ENCODE measurements at regions not wholly inside any gene's neighbourhood (a gene's known extent, or its start where the extent isn't known, plus 50 kb on each side); places are given as distances from the start of the nearest gene placed in this dataset.

- H3K27ac ChIP-seq = no peak overlapping the region
- TF ChIP-seq CTCF (conservative IDR thresholded peaks at IDR 0.05) = no peak
Measured at GRCh38 chr1:208683141-208683540, 439.0 kb upstream of the PLXNA2 start.

GRCh38 chr1:208684192-208684591 is 440.0 kb upstream of the PLXNA2 start:
- no peak overlapping the region for H3K27ac ChIP-seq
- TF ChIP-seq CTCF (conservative IDR thresholded peaks at IDR 0.05) = no peak

- H3K27ac ChIP-seq = no peak overlapping the region
- TF ChIP-seq CTCF (conservative IDR thresholded peaks at IDR 0.05) = no peak
Measured at GRCh38 chr1:208686592-208686991, 442.4 kb upstream of the PLXNA2 start.

GRCh38 chr1:208688656-208689315 is 444.6 kb upstream of the PLXNA2 start:
- TF ChIP-seq CTCF (conservative IDR thresholded peaks at IDR 0.05) = no peak
- no peak overlapping the region for H3K27ac ChIP-seq

- no peak for TF ChIP-seq CTCF (conservative IDR thresholded peaks at IDR 0.05)
- H3K27ac ChIP-seq = no peak overlapping the region
Measured at GRCh38 chr1:208691012-208691411, 446.8 kb upstream of the PLXNA2 start.

- no peak overlapping the region for H3K27ac ChIP-seq
- TF ChIP-seq CTCF (conservative IDR thresholded peaks at IDR 0.05) = no peak
Measured at GRCh38 chr1:208709981-208710380, 465.8 kb upstream of the PLXNA2 start.

GRCh38 chr1:208714323-208714722 is 470.1 kb upstream of the PLXNA2 start:
- H3K27ac ChIP-seq = no peak overlapping the region
- no peak for TF ChIP-seq CTCF (conservative IDR thresholded peaks at IDR 0.05)
